ENCODE measurements at regions not wholly inside any gene's neighbourhood (a gene's known extent, or its start where the extent isn't known, plus 50 kb on each side); places are given as distances from the start of the nearest gene placed in this dataset.

DNA sequence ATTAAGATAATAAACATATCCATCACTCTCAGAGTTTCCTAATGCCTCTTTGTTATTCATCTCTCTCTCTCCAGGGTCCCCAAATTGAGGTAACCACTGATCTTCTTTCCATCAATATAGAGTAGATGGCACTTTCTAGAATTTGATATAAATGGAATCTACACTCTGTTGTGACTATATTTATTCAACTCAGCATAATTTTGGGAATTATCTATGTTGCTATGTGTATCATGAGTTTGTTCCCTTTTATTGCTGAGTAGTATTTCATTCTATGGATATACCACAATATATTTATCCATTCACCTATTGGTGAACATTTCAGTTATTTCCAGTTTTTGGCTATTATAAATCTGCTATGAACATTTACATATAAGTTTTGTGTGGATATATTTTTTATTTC lies 230.7 kb downstream of the HLX start:
- DNase-seq = no peak

DNA sequence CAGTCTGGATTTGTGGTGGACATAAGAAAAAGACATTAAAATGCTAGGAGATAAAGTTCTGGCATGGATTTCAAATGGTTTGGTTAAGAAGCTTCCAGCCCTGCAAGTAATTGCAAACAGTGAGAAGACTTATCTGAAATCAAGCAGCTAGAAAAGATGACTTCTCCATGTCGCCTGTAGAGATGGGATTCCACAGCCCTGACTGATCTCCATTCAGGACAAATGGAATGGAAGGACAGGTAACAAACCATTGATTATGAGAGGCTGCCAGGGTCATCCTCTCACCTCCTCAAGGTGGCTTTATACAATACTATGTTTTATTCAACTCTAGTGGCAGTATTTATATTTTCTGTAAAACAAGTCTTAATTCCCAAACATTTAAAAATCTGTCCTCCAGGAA lies 237.9 kb downstream of the HLX start:
- DNase-seq = no peak

DNA sequence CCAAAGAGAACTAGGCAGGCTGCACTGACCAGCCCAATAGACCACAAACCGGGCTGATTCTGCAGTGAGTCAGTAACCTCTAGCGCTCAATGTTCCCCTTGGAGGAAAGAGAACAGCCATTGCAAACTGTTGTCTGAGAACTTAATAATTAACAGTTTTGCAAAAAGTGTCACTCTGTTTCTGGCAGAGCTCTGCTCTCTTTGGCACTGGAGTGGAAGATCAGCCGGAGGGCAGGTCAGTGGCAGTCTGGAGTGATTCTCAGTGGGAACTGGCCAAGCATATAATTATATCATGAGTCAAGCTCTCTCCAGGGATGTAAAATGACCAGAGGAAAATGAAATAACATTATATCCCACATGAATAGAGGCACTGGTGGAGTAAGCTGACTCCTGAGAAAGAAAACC lies 238.3 kb downstream of the HLX start:
- DNase-seq = no peak

DNA sequence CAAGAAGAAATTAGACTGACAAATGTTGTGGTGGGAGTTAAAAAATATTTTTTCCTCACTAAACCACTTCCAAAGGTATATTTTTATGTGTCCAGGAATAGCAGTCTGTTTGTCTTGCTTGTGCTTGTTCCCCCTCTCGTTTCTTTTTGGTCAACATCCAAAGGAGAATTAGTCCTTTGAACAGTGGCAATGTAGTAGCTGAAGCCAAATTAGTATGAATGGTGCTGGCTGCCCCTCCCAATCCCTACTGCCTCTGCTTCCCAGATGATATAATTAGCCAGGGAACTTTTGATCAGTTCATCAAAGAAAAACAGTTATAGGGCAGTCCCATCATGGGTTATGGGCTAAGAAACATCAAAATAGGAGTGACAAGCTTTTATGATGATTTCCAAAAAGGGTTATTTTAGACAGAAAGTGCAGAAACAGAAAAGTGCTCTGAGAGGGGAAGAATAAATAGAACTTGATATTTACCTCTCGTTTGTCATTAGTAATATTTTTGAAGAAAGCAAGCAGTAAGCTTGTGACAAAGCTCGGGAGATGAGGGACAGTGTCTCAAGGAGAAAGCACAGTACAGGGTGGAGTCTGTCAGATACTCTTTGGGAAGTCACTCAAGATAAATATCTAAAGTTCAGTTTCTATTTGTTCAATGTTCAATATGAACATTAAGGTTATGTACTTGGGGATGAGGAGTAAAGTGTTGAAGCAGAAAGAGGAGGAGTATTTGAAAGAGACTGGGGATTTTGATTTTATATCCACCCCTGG lies 239.1 kb downstream of the HLX start:
- DNase-seq = no peak

DNA sequence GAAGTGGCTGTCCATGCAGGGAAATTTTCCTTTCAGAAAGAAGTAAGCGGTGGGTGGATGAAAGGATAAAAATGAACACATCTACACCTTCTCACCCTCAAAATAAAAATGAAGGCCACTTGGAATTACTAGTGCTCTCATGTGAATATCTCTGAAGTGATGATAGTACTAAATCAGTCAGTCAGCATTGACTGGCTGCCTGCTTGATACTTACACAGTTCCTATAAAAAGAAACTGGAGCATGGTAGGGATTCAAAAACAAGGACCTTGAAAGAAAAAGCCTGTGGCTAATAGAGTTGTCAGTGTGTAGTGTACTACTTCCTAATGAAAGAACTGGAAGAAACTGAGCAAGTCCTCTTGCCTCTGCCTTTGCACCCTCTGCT lies 239.7 kb downstream of the HLX start:
- no peak for DNase-seq

DNA sequence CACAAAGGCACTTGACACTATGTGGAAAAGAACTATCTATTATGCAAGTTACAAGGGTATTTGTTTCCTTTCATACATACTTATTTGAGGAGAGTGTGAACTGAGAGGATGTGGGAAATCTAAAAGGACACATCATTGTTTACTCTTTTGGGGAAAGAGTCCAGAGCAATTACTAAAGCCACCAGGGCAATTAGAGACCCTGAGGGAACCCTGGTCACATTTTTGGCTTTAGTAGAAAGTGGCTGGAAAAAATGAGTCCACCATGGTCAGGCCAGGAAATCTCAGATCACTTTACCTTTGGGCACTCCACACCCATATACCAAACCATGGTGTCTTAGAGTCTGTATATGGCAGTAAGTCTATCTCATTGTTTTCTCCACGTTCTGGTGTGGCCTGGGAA lies 243.3 kb downstream of the HLX start:
- no peak for DNase-seq

DNA sequence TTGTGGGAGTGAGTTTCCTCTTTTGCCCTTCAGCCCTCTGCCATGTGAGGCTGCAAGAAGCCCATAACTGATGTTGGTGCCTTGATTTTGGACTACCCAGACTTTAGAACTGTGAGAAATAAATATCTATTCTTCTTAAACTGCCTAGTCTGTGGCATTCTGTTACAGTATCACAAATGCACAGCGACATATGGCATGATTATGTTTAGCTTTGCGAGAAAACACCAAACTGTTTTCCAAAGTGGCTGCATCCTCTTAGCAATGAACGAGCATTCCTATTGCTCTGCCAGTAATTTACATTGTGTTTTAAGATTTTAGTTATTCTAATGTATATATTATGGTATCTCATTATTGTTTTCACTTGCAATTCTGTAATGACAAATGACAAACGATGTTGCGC lies 246.7 kb downstream of the HLX start:
- no peak for DNase-seq

DNA sequence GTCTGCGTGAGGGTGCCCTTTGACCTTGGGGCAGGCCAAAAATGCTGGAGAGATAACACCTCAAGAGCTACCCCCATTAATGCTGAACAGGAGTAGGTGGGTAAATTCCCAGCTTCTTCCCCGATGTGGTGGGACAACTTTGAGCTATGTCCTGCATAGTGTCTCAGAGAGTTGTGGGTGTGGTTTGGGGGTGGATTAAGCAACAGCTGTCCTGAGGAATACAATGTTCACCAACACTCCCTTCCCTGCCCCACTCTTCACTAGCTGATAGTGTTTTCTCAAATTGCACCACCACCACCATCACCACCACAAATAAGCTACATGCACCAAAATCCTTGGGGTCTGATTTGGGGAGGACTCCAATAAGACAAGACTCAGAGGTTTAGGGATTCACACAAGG lies 258.4 kb downstream of the HLX start:
- no peak for DNase-seq

DNA sequence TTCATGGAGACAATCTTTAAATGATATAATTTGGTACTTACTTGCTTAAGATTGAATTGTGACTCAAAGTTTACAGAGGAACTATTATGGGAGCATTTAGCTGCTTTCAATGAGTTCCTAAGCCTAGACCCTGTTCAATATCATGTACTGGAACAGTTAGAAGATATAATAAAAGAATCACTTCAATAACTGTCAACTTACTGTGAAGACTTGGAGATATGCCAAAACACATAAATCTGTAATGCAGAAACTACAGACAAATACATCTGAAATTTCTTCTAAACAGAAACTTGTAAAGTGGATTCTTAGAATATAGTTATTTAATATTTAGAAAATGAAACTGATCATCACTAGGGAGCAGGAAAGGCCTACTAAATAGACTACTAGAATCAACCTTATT lies 259.3 kb downstream of the HLX start:
- no peak for DNase-seq

DNA sequence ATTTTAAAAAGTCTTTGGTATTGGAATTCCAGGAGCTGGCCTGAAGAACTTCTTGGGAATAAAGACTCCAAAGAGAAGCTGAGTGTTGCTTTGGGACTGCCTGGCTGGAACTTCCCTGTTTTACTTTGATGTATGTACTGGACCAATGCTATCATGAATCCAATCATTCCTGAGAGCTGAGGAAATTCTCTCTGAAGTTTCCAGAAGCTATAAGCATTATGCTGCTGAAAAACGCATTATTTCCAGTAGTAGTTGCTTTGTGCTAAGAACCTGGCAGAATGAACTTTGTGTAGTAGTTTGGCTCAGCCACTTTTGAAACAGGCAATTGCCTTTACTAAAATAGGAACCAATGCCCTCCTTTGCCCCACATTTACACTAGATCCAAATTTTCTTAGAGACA lies 260.7 kb downstream of the HLX start:
- no peak for DNase-seq

DNA sequence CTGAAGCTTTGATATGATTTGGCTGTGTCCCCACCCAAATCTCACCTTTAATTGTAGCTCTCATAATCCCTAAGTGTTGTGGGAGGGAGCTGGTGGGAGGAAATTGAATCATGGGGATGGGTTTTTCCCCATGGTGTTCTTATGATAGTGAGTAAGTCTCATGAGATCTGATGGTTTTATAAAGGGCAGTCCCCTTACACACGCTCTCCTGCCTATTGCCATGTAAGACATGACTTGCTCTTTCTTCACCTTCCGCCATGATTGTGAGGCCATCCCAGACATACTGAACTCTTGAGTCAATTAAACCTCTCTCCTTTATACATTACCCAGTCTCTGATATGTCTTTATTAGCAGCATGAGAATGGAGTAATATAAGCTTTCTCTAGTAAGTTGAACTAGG lies 261.9 kb downstream of the HLX start:
- DNase-seq = no peak

DNA sequence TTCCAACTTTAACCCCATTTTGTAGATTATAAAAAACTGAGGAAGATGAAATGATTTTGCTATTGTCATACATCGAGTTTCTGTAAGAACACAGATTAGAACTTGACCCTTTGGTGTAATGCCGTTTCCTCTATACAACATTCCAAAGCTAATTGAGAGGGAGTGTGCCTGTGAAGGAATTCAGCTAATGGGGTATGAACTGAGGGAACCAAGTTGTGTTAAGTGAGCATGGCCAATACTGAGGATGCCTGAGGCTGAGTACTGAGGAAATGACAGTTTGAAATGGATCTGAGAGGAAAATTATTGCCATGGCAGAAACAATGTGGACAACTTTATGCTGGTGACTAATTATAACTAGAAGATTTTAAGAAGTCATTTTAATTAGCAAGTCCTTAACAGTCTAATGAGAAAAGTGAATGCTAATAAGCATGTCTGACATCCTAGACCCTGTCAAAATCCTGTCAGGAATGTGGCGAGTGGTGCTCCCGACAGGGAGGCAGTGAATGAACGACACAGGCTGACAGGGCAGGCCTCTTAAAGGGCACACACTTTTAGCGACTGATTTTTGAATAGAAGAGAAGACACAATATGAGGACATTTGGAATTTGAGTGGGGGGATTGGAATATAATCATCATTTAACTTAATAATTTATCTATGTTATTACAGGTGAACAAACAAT lies 262.5 kb downstream of the HLX start:
- DNase-seq = no peak

DNA sequence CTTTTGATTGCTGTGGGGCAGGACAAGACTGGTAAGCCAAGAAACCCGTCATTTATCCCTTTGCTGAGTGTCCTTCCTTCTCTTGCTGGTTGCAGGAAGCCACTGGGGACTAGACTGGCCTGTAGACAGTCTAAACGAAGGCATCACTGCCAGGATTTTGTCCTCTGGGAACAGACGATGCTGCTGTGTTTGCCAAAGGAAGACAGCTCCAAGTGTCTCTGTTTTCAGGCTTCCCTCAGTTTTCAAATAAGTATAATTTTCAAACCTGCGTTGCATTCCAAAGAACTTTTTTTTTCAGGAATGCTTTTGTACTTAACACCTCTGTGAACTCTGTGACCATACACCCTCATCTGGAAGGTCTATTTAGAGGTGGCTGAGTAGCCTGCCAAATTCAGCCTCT lies 269.4 kb downstream of the HLX start:
- DNase-seq = no peak

DNA sequence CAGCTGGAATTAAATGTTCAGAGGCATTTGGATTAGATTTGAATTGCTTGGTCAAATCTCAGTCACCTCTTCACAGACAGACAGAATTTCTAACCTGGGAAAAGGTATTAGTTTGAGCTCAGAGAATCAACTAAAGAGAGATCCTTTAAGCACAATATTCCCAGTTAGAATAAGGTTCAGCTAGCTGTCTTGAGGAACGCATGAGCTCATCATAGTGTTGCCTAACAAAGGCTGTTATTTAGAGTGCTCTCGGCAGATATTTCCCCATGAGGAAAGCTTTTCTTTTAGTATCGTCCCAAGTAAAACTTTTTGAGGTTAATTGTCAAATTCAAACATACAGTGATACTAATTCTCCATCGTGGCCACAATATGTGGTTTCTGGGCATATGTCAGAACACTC lies 269.9 kb downstream of the HLX start:
- DNase-seq = no peak

DNA sequence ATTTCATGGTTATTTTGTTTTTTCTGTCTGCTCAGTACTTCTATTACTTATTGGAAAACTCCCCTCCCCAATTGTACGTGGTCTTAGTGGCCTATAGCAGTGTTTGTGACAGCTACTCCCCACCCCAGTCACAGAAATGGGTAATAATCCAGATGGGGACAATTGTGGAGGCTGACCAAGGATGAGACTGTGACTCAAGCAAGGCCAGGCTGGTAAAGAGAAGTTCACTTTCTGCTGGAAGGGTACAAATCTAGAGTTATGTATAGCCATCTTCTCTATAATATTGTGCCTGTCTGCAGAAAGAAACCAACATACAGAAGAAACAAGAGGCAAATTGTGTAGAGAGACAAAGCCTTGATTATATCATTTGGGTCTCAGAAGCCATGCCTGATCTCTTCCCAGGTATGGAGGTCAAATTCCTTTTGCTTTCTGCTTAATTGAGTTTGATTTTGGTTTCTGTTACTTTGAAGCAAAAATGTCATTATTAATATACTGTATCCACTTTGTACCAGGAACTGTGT lies 270.4 kb downstream of the HLX start:
- DNase-seq = no peak

DNA sequence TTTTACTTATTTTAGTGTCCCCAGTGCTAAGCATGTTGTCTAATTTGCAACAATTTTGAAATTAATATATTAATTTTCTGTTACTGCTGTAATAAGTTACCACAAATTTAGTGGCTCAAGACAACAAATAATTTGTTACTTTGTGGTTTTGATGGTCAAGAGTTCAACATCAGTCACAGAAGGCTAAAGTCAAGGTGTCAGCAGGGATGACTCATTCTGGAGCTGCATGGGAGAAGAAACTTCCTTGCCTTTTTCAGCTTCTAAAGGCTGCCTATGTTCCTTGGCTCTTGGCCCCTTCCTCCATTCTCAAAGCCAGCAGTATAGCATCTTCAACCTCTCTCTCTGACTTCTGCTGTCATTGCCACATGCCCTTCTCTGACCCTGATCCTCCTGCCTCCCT lies 271.8 kb downstream of the HLX start:
- no peak for DNase-seq

DNA sequence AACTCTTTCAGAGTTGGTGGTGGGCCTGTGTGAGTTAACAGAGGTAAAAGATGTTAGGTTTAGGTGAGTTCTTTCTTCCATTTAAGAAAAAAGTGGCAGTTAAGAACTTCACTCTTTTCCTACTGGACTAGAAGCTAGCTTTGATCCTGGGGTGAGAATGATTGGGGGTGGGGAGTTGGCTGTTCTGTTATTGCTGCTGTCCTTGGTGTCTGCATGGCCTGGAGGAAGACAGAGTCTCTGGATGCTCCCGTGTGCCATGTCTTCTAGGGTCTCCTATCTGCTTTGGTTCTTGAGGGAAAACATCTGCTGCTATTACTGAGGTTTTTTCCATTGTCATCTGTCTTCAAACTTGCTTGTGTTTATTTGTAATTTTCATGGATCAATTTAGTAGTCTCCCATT lies 275.7 kb downstream of the HLX start:
- DNase-seq = no peak

DNA sequence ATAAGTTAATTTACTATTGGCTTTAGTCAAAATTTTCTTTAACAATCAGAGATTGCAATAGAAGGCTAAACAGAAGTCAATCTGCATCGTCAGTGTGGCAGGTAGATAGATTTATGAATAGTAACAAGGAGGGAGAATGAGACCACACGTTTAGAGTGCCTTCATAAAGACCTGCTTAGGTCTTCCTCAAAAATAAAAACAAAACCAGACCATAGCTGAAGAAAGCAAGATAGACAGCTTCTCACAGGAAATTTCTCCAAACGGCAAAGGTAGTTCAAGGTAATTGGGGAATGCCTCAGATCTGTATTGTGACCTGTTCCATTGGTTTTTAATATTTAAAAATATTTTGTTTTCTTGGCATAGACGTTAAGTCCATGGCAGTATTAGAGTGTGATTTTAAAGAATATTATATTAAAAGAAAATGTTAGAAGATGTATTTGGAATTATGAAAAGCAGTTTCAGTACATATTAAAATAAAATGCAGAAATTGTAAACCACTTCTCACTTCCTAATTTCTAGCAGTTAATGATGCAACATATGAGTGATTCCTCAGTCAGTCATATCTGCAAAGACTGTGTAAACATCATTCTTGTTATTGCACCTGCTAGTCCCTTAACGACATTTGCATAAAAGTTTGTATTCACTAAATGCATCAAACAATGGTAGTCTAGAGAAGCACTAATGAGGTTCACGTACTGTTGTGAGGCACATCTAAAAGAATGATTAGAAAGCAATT lies 278.0 kb downstream of the HLX start:
- no peak for DNase-seq

DNA sequence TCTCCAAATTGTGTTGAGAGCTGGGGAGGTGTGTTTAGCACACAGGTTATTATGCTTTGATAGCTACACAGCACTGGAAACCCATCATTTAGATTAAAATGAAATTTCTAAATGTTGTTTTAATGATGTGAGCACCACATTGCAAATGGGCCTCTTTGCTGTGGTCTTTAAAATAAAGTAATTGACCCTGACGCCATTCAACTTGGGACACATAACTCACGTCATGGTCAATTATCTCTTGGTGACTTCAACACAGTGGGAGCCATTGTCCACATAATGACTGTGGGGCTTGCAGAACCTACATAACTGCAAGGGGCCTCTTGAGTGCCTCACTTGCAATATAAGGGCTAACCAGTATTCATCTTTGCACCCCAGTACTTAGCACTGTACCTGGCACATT lies 280.4 kb downstream of the HLX start:
- DNase-seq = no peak

DNA sequence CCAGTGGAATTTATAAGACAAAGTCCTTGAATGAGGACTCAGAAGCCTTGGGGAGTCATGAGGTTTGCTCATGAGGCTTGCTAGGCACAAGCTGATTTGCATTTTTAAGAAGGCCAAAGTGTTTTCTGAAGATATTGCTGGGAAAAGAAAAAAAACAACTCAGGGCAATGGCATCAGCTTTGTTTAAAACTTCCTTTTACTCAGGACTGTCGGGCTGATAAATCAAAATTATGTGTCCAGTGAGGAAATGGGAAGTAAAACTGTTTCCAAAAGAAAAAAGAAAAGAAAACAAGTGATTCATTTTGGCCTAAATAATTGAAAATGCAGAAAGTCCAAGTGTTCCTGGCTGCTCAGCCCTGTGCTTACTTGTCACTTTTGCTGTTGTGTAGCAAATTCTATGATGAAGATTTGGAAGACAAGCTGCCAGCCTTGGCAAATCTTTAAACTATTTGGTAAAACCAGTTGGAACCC lies 282.4 kb downstream of the HLX start:
- no peak for DNase-seq

DNA sequence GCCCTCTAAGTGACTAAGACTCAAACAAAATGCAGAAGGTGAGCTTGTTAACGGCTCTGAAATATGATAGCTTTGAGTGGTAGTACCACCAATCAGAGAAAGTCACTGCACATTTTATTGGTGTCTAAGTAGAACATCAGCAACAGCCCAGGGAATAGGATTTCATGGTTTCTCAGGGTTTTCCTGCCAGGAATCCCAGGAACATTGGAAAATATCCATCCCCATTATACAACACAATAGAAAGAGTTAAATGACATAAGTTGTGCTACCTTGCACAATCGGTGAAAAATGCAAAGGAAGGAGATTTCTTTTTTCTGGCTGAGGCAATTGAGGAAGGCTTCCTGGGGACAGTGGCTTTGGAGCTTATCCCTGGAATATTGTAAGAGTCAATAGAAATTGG lies 283.1 kb downstream of the HLX start:
- no peak for DNase-seq

DNA sequence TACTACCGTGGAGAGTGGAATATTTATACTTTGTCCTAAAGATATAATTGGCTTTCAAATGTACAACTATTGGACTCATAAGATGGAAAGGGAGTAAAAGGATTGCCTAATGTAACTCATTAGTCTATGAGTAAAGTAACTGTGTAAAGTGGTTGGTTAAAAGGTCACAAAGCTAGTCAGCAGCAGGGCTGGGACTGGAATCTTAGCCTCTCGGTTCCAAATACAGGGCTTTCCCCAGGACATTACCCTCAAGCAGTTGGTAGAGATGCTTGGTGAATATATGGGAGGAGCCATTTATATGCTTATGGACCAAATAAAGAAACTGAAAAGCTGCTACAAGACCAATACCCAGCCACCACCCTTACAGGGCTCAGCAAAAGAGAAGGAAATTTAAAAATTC lies 283.7 kb downstream of the HLX start:
- DNase-seq = no peak

DNA sequence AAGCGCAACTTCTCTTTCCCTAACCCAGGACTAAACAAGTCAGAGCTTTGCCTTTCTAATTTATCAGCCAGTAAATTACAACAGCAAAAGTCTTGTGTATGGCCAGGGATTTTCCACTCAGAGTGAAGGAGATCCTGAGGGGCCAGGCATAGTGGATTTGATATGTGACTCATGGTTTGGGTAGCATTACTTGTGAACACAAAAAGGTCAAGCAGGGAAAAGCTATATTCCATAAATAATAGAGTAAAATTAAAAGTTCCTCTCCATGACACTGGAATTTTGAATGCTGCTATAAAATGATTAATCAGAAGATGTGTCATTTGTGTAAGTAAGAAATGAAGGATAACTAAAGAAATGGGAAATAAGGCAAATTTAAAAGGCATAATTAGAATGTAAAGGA lies 284.8 kb downstream of the HLX start:
- no peak for DNase-seq
